ENCODE measurements at regions not wholly inside any gene's neighbourhood (a gene's known extent, or its start where the extent isn't known, plus 50 kb on each side); places are given as distances from the start of the nearest gene placed in this dataset.

- no peak for TF ChIP-seq CTCF (IDR thresholded peaks at IDR 0.05)
- TF ChIP-seq POLR2A (IDR thresholded peaks at IDR 0.05), result no peak
Measured at GRCh38 chr3:177602601-177603147, 405.4 kb upstream of the TBL1XR1 start.

Measured in adrenal gland (tissue), 5 donors.